ENCODE measurements at regions not wholly inside any gene's neighbourhood (a gene's known extent, or its start where the extent isn't known, plus 50 kb on each side); places are given as distances from the start of the nearest gene placed in this dataset.
"Not testable (repeated sequence)": the region's sequence is repeated elsewhere in the genome, so short reads cannot be mapped to it uniquely, and the experiment has no call there.

DNA sequence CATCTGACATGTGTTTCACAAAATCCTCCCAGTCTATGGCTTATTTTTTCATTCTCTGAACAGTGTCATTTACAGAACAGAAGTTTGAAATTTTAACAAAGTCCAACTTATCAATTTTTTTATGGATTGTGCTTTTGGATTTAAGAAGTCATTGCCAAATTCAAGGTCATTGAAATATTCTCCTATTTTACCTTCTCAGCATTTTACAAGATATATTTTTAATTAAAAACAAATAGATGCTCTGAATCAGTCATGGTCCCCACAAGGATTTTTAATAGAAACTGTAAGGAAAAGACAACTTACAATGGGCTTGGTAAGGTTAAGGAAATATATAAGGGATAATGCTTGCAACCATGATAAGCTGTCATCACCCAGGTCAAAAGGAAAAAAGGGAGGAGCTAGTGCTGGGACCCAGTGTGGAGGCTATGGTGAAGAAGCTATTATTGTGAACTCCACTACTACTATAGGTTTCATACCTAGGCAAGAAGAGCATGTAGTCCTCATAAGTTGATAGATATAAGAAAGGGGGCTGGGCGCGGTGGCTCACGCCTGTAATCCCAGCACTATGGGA lies 144.5 kb upstream of the KCNJ15 start:
- TF ChIP-seq, protein P1, sequence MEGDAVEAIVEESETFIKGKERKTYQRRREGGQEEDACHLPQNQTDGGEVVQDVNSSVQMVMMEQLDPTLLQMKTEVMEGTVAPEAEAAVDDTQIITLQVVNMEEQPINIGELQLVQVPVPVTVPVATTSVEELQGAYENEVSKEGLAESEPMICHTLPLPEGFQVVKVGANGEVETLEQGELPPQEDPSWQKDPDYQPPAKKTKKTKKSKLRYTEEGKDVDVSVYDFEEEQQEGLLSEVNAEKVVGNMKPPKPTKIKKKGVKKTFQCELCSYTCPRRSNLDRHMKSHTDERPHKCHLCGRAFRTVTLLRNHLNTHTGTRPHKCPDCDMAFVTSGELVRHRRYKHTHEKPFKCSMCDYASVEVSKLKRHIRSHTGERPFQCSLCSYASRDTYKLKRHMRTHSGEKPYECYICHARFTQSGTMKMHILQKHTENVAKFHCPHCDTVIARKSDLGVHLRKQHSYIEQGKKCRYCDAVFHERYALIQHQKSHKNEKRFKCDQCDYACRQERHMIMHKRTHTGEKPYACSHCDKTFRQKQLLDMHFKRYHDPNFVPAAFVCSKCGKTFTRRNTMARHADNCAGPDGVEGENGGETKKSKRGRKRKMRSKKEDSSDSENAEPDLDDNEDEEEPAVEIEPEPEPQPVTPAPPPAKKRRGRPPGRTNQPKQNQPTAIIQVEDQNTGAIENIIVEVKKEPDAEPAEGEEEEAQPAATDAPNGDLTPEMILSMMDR (IDR thresholded peaks at IDR 0.05; ENCODE audit: insufficient read depth, low read length): no peak
- no peak overlapping the region for H3K4me3 ChIP-seq (ENCODE audit: low read depth, low read length)
- no peak for DNase-seq (ENCODE audit: low read depth)

- TF ChIP-seq, protein P1 (IDR thresholded peaks at IDR 0.05; ENCODE audit: insufficient read depth, low read length): no peak
- no peak overlapping the region for H3K4me3 ChIP-seq (ENCODE audit: low read depth, low read length)
- no peak for DNase-seq (ENCODE audit: low read depth)
Observed at GRCh38 chr21:38114717-38115333, 142.0 kb upstream of the KCNJ15 start.

DNA sequence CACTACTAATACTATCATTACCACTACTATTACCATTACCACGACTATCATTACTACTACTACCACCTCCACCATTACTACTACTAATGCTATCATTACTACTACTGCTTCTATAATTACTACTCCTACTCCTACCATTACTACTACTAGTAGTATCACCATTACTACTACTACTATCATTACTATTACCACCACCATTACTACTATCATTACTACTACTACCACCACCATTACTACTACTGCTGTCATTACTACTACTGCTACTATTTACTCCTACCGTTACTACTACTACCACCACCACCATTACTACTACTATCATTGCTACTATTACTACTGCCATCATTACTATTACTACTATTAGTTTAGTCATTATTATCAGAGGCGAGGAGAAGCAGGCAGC lies 140.9 kb upstream of the KCNJ15 start:
- TF ChIP-seq, protein P1 (IDR thresholded peaks at IDR 0.05; ENCODE audit: insufficient read depth, low read length): no peak
- H3K4me3 ChIP-seq (ENCODE audit: low read depth, low read length): no peak overlapping the region

GRCh38 chr21:38119793-38120192 lies 137.0 kb upstream of the KCNJ15 start:
- no peak overlapping the region for H3K4me3 ChIP-seq (ENCODE audit: low read depth, low read length)
- DNase-seq (ENCODE audit: low read depth): no peak
- TF ChIP-seq, protein P1 (IDR thresholded peaks at IDR 0.05; ENCODE audit: insufficient read depth, low read length): no peak

More for the DNA sequence above, 140.9 kb upstream of the KCNJ15 start:
- no peak for DNase-seq (ENCODE audit: low read depth)

DNA sequence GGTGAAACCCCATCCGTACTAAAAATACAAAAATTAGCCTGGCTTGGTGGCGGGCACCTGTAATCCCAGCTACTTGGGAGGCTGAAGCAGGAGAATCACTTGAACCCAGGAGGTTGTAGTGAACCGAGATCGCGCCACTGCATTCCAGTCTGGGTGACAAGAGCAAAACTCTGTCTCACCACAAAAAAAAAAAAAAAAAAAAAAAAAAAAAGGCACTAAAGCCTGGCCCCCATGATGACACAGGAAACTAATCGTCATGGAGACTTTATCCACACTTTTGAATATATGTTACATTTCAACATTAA lies 136.2 kb upstream of the KCNJ15 start:
- DNase-seq (ENCODE audit: low read depth); H3K4me3 ChIP-seq (ENCODE audit: low read depth, low read length): not testable (repeated sequence)

GRCh38 chr21:38120984-38121855 lies 135.6 kb upstream of the KCNJ15 start:
- DNase-seq (ENCODE audit: low read depth): no peak
- no peak overlapping the region for H3K4me3 ChIP-seq (ENCODE audit: low read depth, low read length)
- TF ChIP-seq, protein P1 (IDR thresholded peaks at IDR 0.05; ENCODE audit: insufficient read depth, low read length): no peak
